ENCODE measurements at regions not wholly inside any gene's neighbourhood (a gene's known extent, or its start where the extent isn't known, plus 50 kb on each side); places are given as distances from the start of the nearest gene placed in this dataset.

- no peak overlapping the region for H3K4me3 ChIP-seq (ENCODE audit: insufficient read depth, low read length, poor library complexity, severe bottlenecking)
Observed at GRCh38 chr12:58413794-58414193, 472.4 kb downstream of the ATP23 start.

GRCh38 chr12:58414398-58414871 is 473.1 kb downstream of the ATP23 start:
- Histone ChIP-seq H3K27ac (ENCODE audit: low read depth, low read length) (no peak overlapping the region), H3K9ac (ENCODE audit: low read length) (no peak overlapping the region), H3K9me3 (ENCODE audit: insufficient read depth, low read length) (no peaks in the 10 kb centered on the region), H3K4me3 (ENCODE audit: insufficient read depth, low read length, poor library complexity, severe bottlenecking) (no peak overlapping the region), H3K9me2 (replicated peaks; ENCODE audit: insufficient read depth, low read length) (no peaks in the 10 kb centered on the region), H3K79me2 (ENCODE audit: insufficient read depth, low read length) (no peaks in the 10 kb centered on the region), H3K36me3 (ENCODE audit: low read length) (no peaks in the 10 kb centered on the region), H3K4me2 (ENCODE audit: low read depth, low read length, poor library complexity, severe bottlenecking) (no peak overlapping the region), H2AFZ (ENCODE audit: low read depth, low read length, severe bottlenecking) (no peak overlapping the region), H4K20me1 (ENCODE audit: low read depth, low read length) (no peaks in the 10 kb centered on the region), H3F3A (ENCODE audit: insufficient read depth) (no peaks in the 10 kb centered on the region), H3K27me3 (ENCODE audit: low read length) (no peaks in the 10 kb centered on the region)
- no peak for TF ChIP-seq CTCF (IDR thresholded peaks at IDR 0.05; ENCODE audit: insufficient read depth, low read length, poor library complexity, severe bottlenecking)
- TF ChIP-seq EZH2phosphoT487 (conservative IDR thresholded peaks at IDR 0.05; ENCODE audit: low read length) = no peak

More at GRCh38 chr12:58413794-58414193, 472.4 kb downstream of the ATP23 start:
- Histone ChIP-seq H3K27me3 (ENCODE audit: low read length) (no peaks in the 10 kb centered on the region), H3F3A (ENCODE audit: insufficient read depth) (no peaks in the 10 kb centered on the region), H3K9me2 (replicated peaks; ENCODE audit: insufficient read depth, low read length) (no peaks in the 10 kb centered on the region), H2AFZ (ENCODE audit: low read depth, low read length, severe bottlenecking) (no peak overlapping the region), H3K27ac (ENCODE audit: low read depth, low read length) (no peak overlapping the region), H3K36me3 (ENCODE audit: low read length) (no peaks in the 10 kb centered on the region), H3K9me3 (ENCODE audit: insufficient read depth, low read length) (no peaks in the 10 kb centered on the region), H3K79me2 (ENCODE audit: insufficient read depth, low read length) (no peaks in the 10 kb centered on the region), H3K4me2 (ENCODE audit: low read depth, low read length, poor library complexity, severe bottlenecking) (no peak overlapping the region), H3K9ac (ENCODE audit: low read length) (no peak overlapping the region), H4K20me1 (ENCODE audit: low read depth, low read length) (no peaks in the 10 kb centered on the region)
- no peak for TF ChIP-seq EZH2phosphoT487 (conservative IDR thresholded peaks at IDR 0.05; ENCODE audit: low read length)

GRCh38 chr12:58415716-58416115 is 474.3 kb downstream of the ATP23 start:
- no peak overlapping the region for H2AFZ ChIP-seq (ENCODE audit: low read depth, low read length, severe bottlenecking)
- no peaks in the 10 kb centered on the region for H4K20me1 ChIP-seq (ENCODE audit: low read depth, low read length)
- H3K9me3 ChIP-seq (ENCODE audit: insufficient read depth, low read length) = no peaks in the 10 kb centered on the region
- H3K27ac ChIP-seq (ENCODE audit: low read depth, low read length) = no peak overlapping the region
- no peaks in the 10 kb centered on the region for H3K9me2 ChIP-seq (replicated peaks; ENCODE audit: insufficient read depth, low read length)
- H3K4me2 ChIP-seq (ENCODE audit: low read depth, low read length, poor library complexity, severe bottlenecking) = no peak overlapping the region
- TF ChIP-seq EZH2phosphoT487 (conservative IDR thresholded peaks at IDR 0.05; ENCODE audit: low read length) (no peak), CTCF (IDR thresholded peaks at IDR 0.05; ENCODE audit: insufficient read depth, low read length, poor library complexity, severe bottlenecking) (no peak)
- H3K36me3 ChIP-seq (ENCODE audit: low read length) = no peaks in the 10 kb centered on the region
- H3K4me3 ChIP-seq (ENCODE audit: insufficient read depth, low read length, poor library complexity, severe bottlenecking) = no peak overlapping the region
- no peaks in the 10 kb centered on the region for H3K27me3 ChIP-seq (ENCODE audit: low read length)
- no peaks in the 10 kb centered on the region for H3K79me2 ChIP-seq (ENCODE audit: insufficient read depth, low read length)
- no peaks in the 10 kb centered on the region for H3F3A ChIP-seq (ENCODE audit: insufficient read depth)
- no peak overlapping the region for H3K9ac ChIP-seq (ENCODE audit: low read length)

- H4K20me1 ChIP-seq (ENCODE audit: low read depth, low read length) = no peaks in the 10 kb centered on the region
- no peak overlapping the region for H3K27ac ChIP-seq (ENCODE audit: low read depth, low read length)
- no peaks in the 10 kb centered on the region for H3F3A ChIP-seq (ENCODE audit: insufficient read depth)
- no peaks in the 10 kb centered on the region for H3K79me2 ChIP-seq (ENCODE audit: insufficient read depth, low read length)
- H3K4me2 ChIP-seq (ENCODE audit: low read depth, low read length, poor library complexity, severe bottlenecking) = no peak overlapping the region
- no peaks in the 10 kb centered on the region for H3K36me3 ChIP-seq (ENCODE audit: low read length)
- no peak overlapping the region for H2AFZ ChIP-seq (ENCODE audit: low read depth, low read length, severe bottlenecking)
- no peak overlapping the region for H3K4me3 ChIP-seq (ENCODE audit: insufficient read depth, low read length, poor library complexity, severe bottlenecking)
- no peaks in the 10 kb centered on the region for H3K9me2 ChIP-seq (replicated peaks; ENCODE audit: insufficient read depth, low read length)
- no peaks in the 10 kb centered on the region for H3K27me3 ChIP-seq (ENCODE audit: low read length)
- H3K9ac ChIP-seq (ENCODE audit: low read length) = no peak overlapping the region
- no peak for TF ChIP-seq EZH2phosphoT487 (conservative IDR thresholded peaks at IDR 0.05; ENCODE audit: low read length)
- TF ChIP-seq CTCF (IDR thresholded peaks at IDR 0.05; ENCODE audit: insufficient read depth, low read length, poor library complexity, severe bottlenecking) = no peak
- H3K9me3 ChIP-seq (ENCODE audit: insufficient read depth, low read length) = no peaks in the 10 kb centered on the region
Observed at GRCh38 chr12:58416236-58416635, 474.9 kb downstream of the ATP23 start.
